HepG2 (cell line): ENCODE measurements at regions not wholly inside any gene's neighbourhood (a gene's known extent, or its start where the extent isn't known, plus 50 kb on each side); places are given as distances from the start of the nearest gene placed in this dataset.

Source experiments
- ATAC-seq: fragments of 200-7000 bp; cut with Tn5 transposase; 3 replicates; pipeline ENCODE4 v1.9.1; 2020; ENCODE audit warnings: mild to moderate bottlenecking, moderate library complexity
- BruUV-seq: library from RNA; stranded (reverse); fragments of 400-500 nt; replicated peaks from 2 replicates; lab custom pipeline; 2021; lab: Mats Ljungman, UMichigan
- CTCF ChIA-PET: fragments of 300-600 bp; formaldehyde crosslinking; extraction: SDS; loops from one replicate; lab custom pipeline; 2021; ENCODE audit warnings: low total read pairs, inconsistent platforms, low intra/inter-chr PET ratio; lab: Yijun Ruan, JAX
- POLR2A ChIA-PET: fragments of 350-600 bp; sonication (Branson Sonifier 250); formaldehyde crosslinking; loops from one replicate; lab custom pipeline; 2020; ENCODE audit warnings: antibody characterized with exemption, inconsistent platforms; lab: Yijun Ruan, JAX
- DNase-seq: peaks from one replicate; pipeline ENCODE4 v3.0.0-alpha.2; 2015; ENCODE audit warnings: low spot score
- FAIRE-seq: peaks from 3 replicates; lab custom pipeline; 2011; peaks lifted over from hg19 to GRCh38; lab: Jason Lieb, UNC
- H2AFZ ChIP-seq: one replicate; pipeline ENCODE4 v1.6.1; 2011; ENCODE audit warnings: low read length, inconsistent platforms
- H3K27ac ChIP-seq: fragments of 300-600 bp; 3 replicates; pipeline ENCODE4 v1.8.0; 2011; ENCODE audit warnings: mixed run types, mild to moderate bottlenecking, mixed read lengths, low read length, inconsistent platforms; ENCODE audit not compliant: insufficient read depth; ENCODE audit errors: extremely low read length
- H3K27me3 ChIP-seq, 2 experiments: fragments of 200-600 bp in 1 of 2; 2 replicates in 1 of 2; 3 replicates in 1 of 2; pipeline versions ENCODE4 v1.6.0 to v1.8.0; 2011; ENCODE audit warnings: low read length in 2 of 2, mild to moderate bottlenecking in 2 of 2, moderate library complexity in 2 of 2, inconsistent platforms in 1 of 2; ENCODE audit not compliant: insufficient read depth in 2 of 2, control insufficient read depth in 1 of 2
- H3K36me3 ChIP-seq, 2 experiments: fragments of 200-600 bp in 1 of 2; replicated peaks in 1 of 2; 2 replicates in 1 of 2; 3 replicates in 1 of 2; pipeline versions ENCODE4 v1.5.1 to v1.8.0; 2011; ENCODE audit warnings: low read length in 2 of 2, inconsistent platforms in 1 of 2; ENCODE audit not compliant: insufficient read depth in 2 of 2, control insufficient read depth in 1 of 2
- H3K4me1 ChIP-seq: 2 replicates; pipeline ENCODE4 v1.5.1; 2012; ENCODE audit warnings: low read length, inconsistent platforms; ENCODE audit not compliant: insufficient read depth
- H3K4me2 ChIP-seq: 2 replicates; pipeline ENCODE4 v1.6.0; 2011; ENCODE audit warnings: low read depth, low read length, inconsistent platforms
- H3K4me3 ChIP-seq, 3 experiments: fragments of 200-600 bp in 1 of 3; sonication (generic), shearing (Covaris generic) in 1 of 3; replicated peaks in 1 of 3; 2 replicates each; pipeline ENCODE4 v1.5.1; 2011 to 2016; ENCODE audit warnings: low read length in 3 of 3, inconsistent platforms in 2 of 3, low read depth in 2 of 3, mild to moderate bottlenecking in 2 of 3, control low read depth in 1 of 3, mixed read lengths in 1 of 3; ENCODE audit not compliant: insufficient read depth in 1 of 3
- H3K79me2 ChIP-seq: one replicate; pipeline ENCODE4 v1.6.1; 2011; ENCODE audit warnings: low read length, inconsistent platforms; ENCODE audit not compliant: insufficient read depth
- H3K9ac ChIP-seq: 2 replicates; pipeline ENCODE4 v1.6.0; 2011; ENCODE audit warnings: mild to moderate bottlenecking, low read depth, low read length, inconsistent platforms; ENCODE audit not compliant: insufficient read depth
- H3K9me3 ChIP-seq: 2 replicates; pipeline ENCODE4 v1.5.1; 2012; ENCODE audit warnings: mild to moderate bottlenecking, low read length
- H4K20me1 ChIP-seq: 2 replicates; pipeline ENCODE4 v1.6.0; 2011; ENCODE audit warnings: inconsistent platforms, mild to moderate bottlenecking, low read length, moderate library complexity; ENCODE audit not compliant: insufficient read depth
- BORCS8-MEF2B ChIP-seq: sonication (generic); formaldehyde crosslinking; IDR thresholded peaks from 2 replicates; pipeline ENCODE4 v1.8.0; 2022; ENCODE audit warnings: mild to moderate bottlenecking, missing genetic modification reagents
- CEBPG ChIP-seq: IDR thresholded peaks from 2 replicates; pipeline ENCODE4 v1.6.1; 2016
- KLF15 ChIP-seq: sonication (generic); formaldehyde crosslinking; IDR thresholded peaks from 2 replicates; pipeline ENCODE4 v1.8.1; 2023; ENCODE audit warnings: borderline replicate concordance, mild to moderate bottlenecking, inconsistent platforms, missing genetic modification reagents, mixed read lengths
- MIER3 ChIP-seq: IDR thresholded peaks from 2 replicates; pipeline ENCODE4 v1.6.1; 2016; ENCODE audit warnings: missing compliant biosample characterization, borderline replicate concordance
- NAIF1 ChIP-seq: sonication (generic); formaldehyde crosslinking; IDR thresholded peaks from 2 replicates; pipeline ENCODE4 v1.5.0; 2020; ENCODE audit warnings: mild to moderate bottlenecking, missing genetic modification reagents, borderline replicate concordance
- POLR2AphosphoS5 ChIP-seq: IDR thresholded peaks from 2 replicates; pipeline ENCODE4 v1.6.1; 2012; ENCODE audit warnings: low read depth, low read length
- PTBP1 ChIP-seq: fragments of 200-400 bp; formaldehyde crosslinking; IDR thresholded peaks from 2 replicates; pipeline ENCODE4 v1.6.1; 2018; ENCODE audit warnings: low read length, low read depth; ENCODE audit not compliant: poor library complexity, severe bottlenecking
- ZBTB7A ChIP-seq: sonication (generic); formaldehyde crosslinking; IDR thresholded peaks from 2 replicates; pipeline ENCODE4 v1.8.0; 2022; ENCODE audit warnings: mild to moderate bottlenecking, missing genetic modification reagents
- ZNF251 ChIP-seq: sonication (generic); formaldehyde crosslinking; IDR thresholded peaks from 2 replicates; pipeline ENCODE4 v1.9.0; 2021; ENCODE audit warnings: mild to moderate bottlenecking, missing genetic modification reagents
- ZNF3 ChIP-seq: IDR thresholded peaks from 2 replicates; pipeline ENCODE4 v1.7.0; 2017; ENCODE audit warnings: inconsistent platforms
- ZSCAN25 ChIP-seq: sonication (generic); formaldehyde crosslinking; IDR thresholded peaks from 2 replicates; pipeline ENCODE4 v1.8.0; 2022; ENCODE audit warnings: mild to moderate bottlenecking, missing genetic modification reagents
- WGBS: methylation state at CpG from one replicate; pipeline ENCODE4 v1.1.6; 2017; ENCODE audit warnings: low lambda C conversion rate; 5-methylcytosine and 5-hydroxymethylcytosine counted together
- in situ Hi-C: cut with HindIII; loops from 2 replicates; pipeline ENCODE4 v1.10.0; 2017; ENCODE audit warnings: low pct_unique_long_range_greater_than_20kb; ENCODE audit not compliant: extremely low pct_ligation_motif_present
- intact Hi-C: fragments of 100-400 bp; cut with micrococcal nuclease; formaldehyde crosslinking; loops from one replicate; pipeline ENCODE4 v1.10.0; 2022; ENCODE audit not compliant: unreplicated experiment
- TF ChIP-seq, protein P1 (sequence below): sonication (generic); formaldehyde crosslinking; IDR thresholded peaks from 2 replicates; pipeline ENCODE4 v1.8.1; 2023; ENCODE audit warnings: mild to moderate bottlenecking, moderate library complexity, missing genetic modification reagents
- TF ChIP-seq, protein P2 (sequence below): sonication (generic); formaldehyde crosslinking; IDR thresholded peaks from 2 replicates; pipeline ENCODE4 v1.4.0; 2020; ENCODE audit warnings: mild to moderate bottlenecking, missing genetic modification reagents, borderline replicate concordance
- TF ChIP-seq, protein P3 (sequence below): sonication (generic); formaldehyde crosslinking; IDR thresholded peaks from 2 replicates; pipeline ENCODE4 v1.8.1; 2023; ENCODE audit warnings: mild to moderate bottlenecking, inconsistent platforms, moderate library complexity, missing genetic modification reagents, borderline replicate concordance

DNA sequence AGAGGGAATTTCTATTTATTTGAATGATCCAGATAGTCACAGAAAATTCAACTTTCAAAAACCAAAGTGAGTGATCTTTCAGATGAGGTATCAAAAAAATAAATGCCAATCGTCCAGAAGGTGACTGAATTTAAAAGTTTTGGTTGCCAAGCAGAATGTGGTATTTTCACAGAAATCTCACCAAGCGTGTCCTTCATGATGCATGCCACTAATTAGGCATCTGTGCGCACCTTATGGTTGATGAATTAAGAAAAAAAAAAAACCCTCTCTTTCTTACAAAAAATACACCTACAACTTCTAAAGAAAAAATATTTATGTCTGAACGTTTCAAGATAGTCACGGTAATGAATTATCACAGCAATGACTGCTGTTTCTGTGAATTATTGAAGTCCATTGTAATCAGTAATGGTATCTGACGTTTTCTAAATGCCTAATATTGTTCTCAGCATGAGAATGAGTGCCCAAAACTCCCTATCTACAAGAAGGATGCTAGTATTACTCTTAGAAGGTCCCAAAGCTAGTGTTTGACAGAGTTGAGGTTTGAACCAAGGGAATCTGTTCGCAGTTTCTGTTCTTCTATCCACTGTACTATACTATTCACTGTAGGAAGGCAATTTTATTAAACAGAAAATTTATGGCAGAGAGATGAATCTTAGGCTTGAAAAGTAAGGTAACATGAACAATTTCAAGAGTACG lies 219.6 kb upstream of the NETO1 start:
- Histone ChIP-seq H3K79me2 (no peaks in the 10 kb centered on the region), H2AFZ (no peak overlapping the region)
- intact Hi-C loops: no loop called here
- TF ChIP-seq NAIF1 (CRISPR knock-in tag) (no peak), ZNF251 (no peak), PTBP1 (no peak), BORCS8-MEF2B (CRISPR knock-in tag) (no peak), MIER3 (CRISPR knock-in tag) (no peak), KLF15 (CRISPR knock-in tag) (no peak), ZBTB7A (CRISPR knock-in tag) (no peak), POLR2AphosphoS5 (no peak), ZSCAN25 (CRISPR knock-in tag) (no peak), CEBPG (CRISPR knock-in tag) (no peak), ZNF3 (CRISPR knock-in tag) (no peak)
- TF ChIP-seq, protein P1, sequence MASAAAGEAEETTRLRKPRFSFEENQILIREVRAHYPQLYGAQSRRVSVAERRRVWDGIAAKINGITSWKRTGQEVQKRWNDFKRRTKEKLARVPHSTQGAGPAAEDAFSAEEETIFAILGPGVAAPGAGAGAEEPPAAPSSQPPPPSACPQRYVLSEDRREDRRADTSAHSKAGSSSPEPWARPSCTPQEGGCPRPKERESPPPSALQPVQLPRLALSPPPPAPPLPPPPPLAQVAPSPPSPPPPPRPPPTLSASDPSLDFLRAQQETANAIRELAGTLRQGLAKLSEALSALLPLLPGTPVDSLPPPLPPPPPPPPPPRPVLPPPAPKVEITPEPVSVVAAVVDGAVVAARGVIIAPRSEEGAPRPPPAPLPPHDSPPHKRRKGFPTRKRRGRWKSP (CRISPR knock-in tag): no peak
- TF ChIP-seq, protein P2, sequence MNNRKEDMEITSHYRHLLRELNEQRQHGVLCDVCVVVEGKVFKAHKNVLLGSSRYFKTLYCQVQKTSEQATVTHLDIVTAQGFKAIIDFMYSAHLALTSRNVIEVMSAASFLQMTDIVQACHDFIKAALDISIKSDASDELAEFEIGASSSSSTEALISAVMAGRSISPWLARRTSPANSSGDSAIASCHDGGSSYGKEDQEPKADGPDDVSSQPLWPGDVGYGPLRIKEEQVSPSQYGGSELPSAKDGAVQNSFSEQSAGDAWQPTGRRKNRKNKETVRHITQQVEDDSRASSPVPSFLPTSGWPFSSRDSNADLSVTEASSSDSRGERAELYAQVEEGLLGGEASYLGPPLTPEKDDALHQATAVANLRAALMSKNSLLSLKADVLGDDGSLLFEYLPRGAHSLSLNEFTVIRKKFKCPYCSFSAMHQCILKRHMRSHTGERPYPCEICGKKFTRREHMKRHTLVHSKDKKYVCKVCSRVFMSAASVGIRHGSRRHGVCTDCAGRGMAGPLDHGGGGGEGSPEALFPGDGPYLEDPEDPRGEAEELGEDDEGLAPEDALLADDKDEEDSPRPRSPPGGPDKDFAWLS (CRISPR knock-in tag): no peak
- TF ChIP-seq, protein P3, sequence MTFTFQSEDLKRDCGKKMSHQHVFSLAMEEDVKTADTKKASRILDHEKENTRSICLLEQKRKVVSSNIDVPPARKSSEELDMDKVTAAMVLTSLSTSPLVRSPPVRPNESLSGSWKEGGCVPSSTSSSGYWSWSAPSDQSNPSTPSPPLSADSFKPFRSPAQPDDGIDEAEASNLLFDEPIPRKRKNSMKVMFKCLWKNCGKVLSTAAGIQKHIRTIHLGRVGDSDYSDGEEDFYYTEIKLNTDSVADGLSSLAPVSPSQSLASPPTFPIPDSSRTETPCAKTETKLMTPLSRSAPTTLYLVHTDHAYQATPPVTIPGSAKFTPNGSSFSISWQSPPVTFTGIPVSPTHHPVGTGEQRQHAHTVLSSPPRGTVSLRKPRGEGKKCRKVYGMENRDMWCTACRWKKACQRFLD: no peak
- TF ChIP-seq, all 625 proteins: peak for 0
- in situ Hi-C loops: no loop called here
- H3K27ac ChIP-seq: no peak overlapping the region
- no peak overlapping the region for H3K9ac ChIP-seq
- BruUV-seq: no TSS peak
- CTCF ChIA-PET: no interaction called here
- WGBS: 15% methylated on average over 8 of the region's 8 CpGs
- no peak overlapping the region for H3K4me3 ChIP-seq
- no peak overlapping the region for H3K4me2 ChIP-seq
- no peaks in the 10 kb centered on the region for H3K27me3 ChIP-seq
- H3K36me3 ChIP-seq: no peaks in the 10 kb centered on the region
- ATAC-seq (no peak), DNase-seq (no peak), FAIRE-seq (no peak)
- no peaks in the 10 kb centered on the region for H3K9me3 ChIP-seq
- H3K4me1 ChIP-seq: no peaks in the 10 kb centered on the region
- H4K20me1 ChIP-seq: no peaks in the 10 kb centered on the region
- POLR2A ChIA-PET: no interaction called here
